GM12878 (cell line): ENCODE measurements at regions not wholly inside any gene's neighbourhood (a gene's known extent, or its start where the extent isn't known, plus 50 kb on each side); places are given as distances from the start of the nearest gene placed in this dataset.

Experiments
- ATAC-seq: fragments of 200-7000 bp; cut with Tn5 transposase; 3 replicates; pipeline ENCODE4 v1.9.1; 2020; ENCODE audit warnings: mild to moderate bottlenecking, moderate library complexity
- BruUV-seq: library from RNA; stranded (reverse); fragments of 400-500 nt; replicated peaks from 2 replicates; lab custom pipeline; 2021; lab: Mats Ljungman, UMichigan
- CTCF ChIA-PET: fragments of 300-600 bp; sonication (Branson Sonifier 250); formaldehyde crosslinking; extraction: SDS; loops from one replicate; lab custom pipeline; 2021; ENCODE audit warnings: inconsistent platforms; lab: Yijun Ruan, JAX
- POLR2A ChIA-PET: fragments of 350-600 bp; formaldehyde crosslinking; extraction: SDS; loops from one replicate; lab custom pipeline; 2021; ENCODE audit warnings: inconsistent platforms; lab: Charles Lee
- RAD21 ChIA-PET: fragments of 300-600 bp; sonication (Branson Sonifier 250); formaldehyde crosslinking; loops from one replicate; lab custom pipeline; 2023; ENCODE audit warnings: antibody characterized with exemption; ENCODE audit not compliant: unreplicated experiment; lab: Charles Lee
- SMC1A ChIA-PET: fragments of 300-600 bp; sonication (Branson Sonifier 250); formaldehyde crosslinking; loops from one replicate; lab custom pipeline; 2023; ENCODE audit not compliant: unreplicated experiment, uncharacterized antibody; lab: Charles Lee
- DNase-seq: peaks from one replicate; pipeline ENCODE4 v3.0.0-alpha.2; 2011; ENCODE audit warnings: low read depth, low spot score
- FAIRE-seq: peaks from 3 replicates; lab custom pipeline; 2011; peaks lifted over from hg19 to GRCh38; lab: Jason Lieb, UNC
- H2AFZ ChIP-seq: 2 replicates; pipeline ENCODE4 v1.6.0; 2011; ENCODE audit warnings: low read depth, low read length, control low read depth; ENCODE audit not compliant: control insufficient read depth
- H3K27ac ChIP-seq: 2 replicates; pipeline ENCODE4 v1.5.1; 2011; ENCODE audit warnings: control low read depth; ENCODE audit not compliant: control insufficient read depth, insufficient read depth
- H3K27me3 ChIP-seq, 2 experiments: replicated peaks in 1 of 2; 2 replicates each; pipeline versions ENCODE4 v1.6.0 to v1.6.1; 2011; ENCODE audit warnings: low read length in 1 of 2; ENCODE audit not compliant: control insufficient read depth in 2 of 2, insufficient read depth in 2 of 2
- H3K36me3 ChIP-seq, 2 experiments: 2 replicates each; pipeline ENCODE4 v1.5.1; 2011; ENCODE audit warnings: low read length in 1 of 2; ENCODE audit not compliant: control insufficient read depth in 2 of 2, insufficient read depth in 2 of 2
- H3K4me1 ChIP-seq: 2 replicates; pipeline ENCODE4 v1.6.1; 2011; ENCODE audit warnings: mild to moderate bottlenecking, low read length, moderate library complexity, mixed read lengths; ENCODE audit not compliant: control insufficient read depth, insufficient read depth
- H3K4me2 ChIP-seq: 2 replicates; pipeline ENCODE4 v1.6.0; 2011; ENCODE audit warnings: control low read depth; ENCODE audit not compliant: control insufficient read depth, insufficient read depth
- H3K4me3 ChIP-seq: fragments of 200-600 bp; sonication (generic); 2 replicates; pipeline ENCODE4 v1.5.1; 2016
- H3K79me2 ChIP-seq: 2 replicates; pipeline ENCODE4 v1.6.0; 2011; ENCODE audit warnings: low read length; ENCODE audit not compliant: control insufficient read depth, insufficient read depth
- H3K9ac ChIP-seq: 2 replicates; pipeline ENCODE4 v1.8.0; 2011; ENCODE audit warnings: low read length, control low read depth, mixed read lengths; ENCODE audit not compliant: control insufficient read depth, insufficient read depth
- H3K9me3 ChIP-seq: replicated peaks from 3 replicates; pipeline ENCODE4 v1.5.1; 2011; ENCODE audit warnings: mild to moderate bottlenecking, low read length; ENCODE audit not compliant: control insufficient read depth, insufficient read depth
- H4K20me1 ChIP-seq: 2 replicates; pipeline ENCODE4 v1.6.0; 2011; ENCODE audit not compliant: control insufficient read depth, insufficient read depth
- BRCA1 ChIP-seq: IDR thresholded peaks from 2 replicates; pipeline ENCODE4 v1.6.1; 2011; ENCODE audit warnings: low read depth, low read length, improper control_type of control experiment
- CHD1 ChIP-seq: IDR thresholded peaks from 2 replicates; pipeline ENCODE4 v1.6.1; 2012; ENCODE audit warnings: low read depth, low read length, improper control_type of control experiment
- E2F8 ChIP-seq: fragments of 450-650 bp; IDR thresholded peaks from 2 replicates; pipeline ENCODE4 v1.6.1; 2018; ENCODE audit warnings: mild to moderate bottlenecking, low read depth, moderate library complexity; ENCODE audit not compliant: partially characterized antibody
- EED ChIP-seq: sonication (generic); IDR thresholded peaks from 2 replicates; pipeline ENCODE4 v1.6.1; 2016; ENCODE audit warnings: antibody characterized with exemption, low read depth
- HDAC6 ChIP-seq: fragments of 200-600 bp; sonication (generic); IDR thresholded peaks from one replicate; pipeline ENCODE4 v1.8.0; 2017; ENCODE audit warnings: antibody characterized with exemption; ENCODE audit not compliant: unreplicated experiment
- IKZF2 ChIP-seq, 2 experiments: fragments of 450-650 bp; IDR thresholded peaks; 2 replicates each; pipeline ENCODE4 v1.6.1; 2017; ENCODE audit warnings: mild to moderate bottlenecking in 2 of 2, moderate library complexity in 2 of 2
- MYB ChIP-seq: fragments of 150-350 bp; IDR thresholded peaks from 2 replicates; pipeline ENCODE4 v1.6.1; 2014; ENCODE audit warnings: mild to moderate bottlenecking, low read depth, low read length, borderline replicate concordance
- NFXL1 ChIP-seq: fragments of 450-650 bp; IDR thresholded peaks from 2 replicates; pipeline ENCODE4 v1.6.1; 2017; ENCODE audit warnings: antibody characterized with exemption, mild to moderate bottlenecking, borderline replicate concordance
- NR2C1 ChIP-seq: fragments of 450-650 bp; IDR thresholded peaks from 2 replicates; pipeline ENCODE4 v1.6.1; 2017; ENCODE audit warnings: antibody characterized with exemption, mild to moderate bottlenecking, moderate library complexity
- NR2F1 ChIP-seq: fragments of 450-650 bp; conservative IDR thresholded peaks from 2 replicates; pipeline ENCODE4 v1.6.1; 2017; ENCODE audit warnings: mild to moderate bottlenecking
- POU2F2 ChIP-seq: IDR thresholded peaks from 3 replicates; pipeline ENCODE4 v1.6.1; 2011; ENCODE audit warnings: low read depth, mild to moderate bottlenecking, low read length, borderline replicate concordance
- SMC3 ChIP-seq: IDR thresholded peaks from 2 replicates; pipeline ENCODE4 v1.6.1; 2011; ENCODE audit warnings: low read length, improper control_type of control experiment, borderline replicate concordance
- SREBF1 ChIP-seq: IDR thresholded peaks from 2 replicates; pipeline ENCODE4 v1.6.1; 2012; ENCODE audit warnings: mild to moderate bottlenecking, low read length
- SRF ChIP-seq, 2 experiments: IDR thresholded peaks; 2 replicates each; pipeline ENCODE4 v1.6.1; 2011; ENCODE audit warnings: low read depth in 2 of 2, low read length in 2 of 2, mild to moderate bottlenecking in 1 of 2, moderate library complexity in 1 of 2
- ZNF274 ChIP-seq: IDR thresholded peaks from one replicate; pipeline ENCODE4 v1.8.0; 2011; ENCODE audit not compliant: insufficient read length, insufficient read depth
- ZNF384 ChIP-seq: IDR thresholded peaks from 2 replicates; pipeline ENCODE4 v1.6.1; 2012; ENCODE audit warnings: low read depth, mild to moderate bottlenecking, low read length, improper control_type of control experiment, borderline replicate concordance
- WGBS: methylation state at CpG from one replicate; pipeline ENCODE4 v1.1.6; 2016; ENCODE audit warnings: low lambda C conversion rate; ENCODE audit not compliant: insufficient replicate concordance, insufficient coverage; ENCODE audit errors: missing lambda C conversion rate; 5-methylcytosine and 5-hydroxymethylcytosine counted together
- in situ Hi-C: fragments of 300-500 bp; cut with MboI; formaldehyde crosslinking; loops from 9 replicates; pipeline ENCODE4 v1.14.3; 2018; ENCODE audit warnings: mixed read lengths
- intact Hi-C: fragments of 100-400 bp; cut with micrococcal nuclease; formaldehyde crosslinking; loops from one replicate; pipeline ENCODE4 v1.14.2; 2022; ENCODE audit not compliant: unreplicated experiment
- TF ChIP-seq, protein P1 (sequence below): IDR thresholded peaks from 2 replicates; pipeline ENCODE4 v1.6.1; 2012; ENCODE audit warnings: low read depth, low read length, improper control_type of control experiment

GRCh38 chr14:41096131-41096530 is 510.5 kb upstream of the LRFN5 start:
- no peaks in the 10 kb centered on the region for H3K4me1 ChIP-seq
- H2AFZ ChIP-seq, result no peak overlapping the region
- 43% methylated on average over 4 of the region's 4 CpGs for WGBS
- BruUV-seq, result no TSS peak
- ChIA-PET SMC1A (no interaction called here), POLR2A (no interaction called here), CTCF (no interaction called here), RAD21 (no interaction called here)
- H3K79me2 ChIP-seq, result no peaks in the 10 kb centered on the region
- DNase-seq (no peak), ATAC-seq (no peak), FAIRE-seq (no peak)
- no peaks in the 10 kb centered on the region for H3K27me3 ChIP-seq
- no peak overlapping the region for H3K27ac ChIP-seq
- no peaks in the 10 kb centered on the region for H3K36me3 ChIP-seq
- no peak overlapping the region for H3K4me3 ChIP-seq
- no peak overlapping the region for H3K4me2 ChIP-seq
- TF ChIP-seq BRCA1, result no peak
- no peak for TF ChIP-seq NFXL1
- no peak for TF ChIP-seq EED
- no peak for TF ChIP-seq HDAC6
- TF ChIP-seq ZNF274, result no peak
- TF ChIP-seq SRF (IDR thresholded peaks at IDR 0.05; ENCODE audit: low read depth in 2 of 2, low read length in 2 of 2), result no peak
- no peak for TF ChIP-seq NR2C1
- no peak for TF ChIP-seq CHD1
- no peak for TF ChIP-seq POU2F2
- TF ChIP-seq ZNF384, result no peak
- TF ChIP-seq, protein P1, sequence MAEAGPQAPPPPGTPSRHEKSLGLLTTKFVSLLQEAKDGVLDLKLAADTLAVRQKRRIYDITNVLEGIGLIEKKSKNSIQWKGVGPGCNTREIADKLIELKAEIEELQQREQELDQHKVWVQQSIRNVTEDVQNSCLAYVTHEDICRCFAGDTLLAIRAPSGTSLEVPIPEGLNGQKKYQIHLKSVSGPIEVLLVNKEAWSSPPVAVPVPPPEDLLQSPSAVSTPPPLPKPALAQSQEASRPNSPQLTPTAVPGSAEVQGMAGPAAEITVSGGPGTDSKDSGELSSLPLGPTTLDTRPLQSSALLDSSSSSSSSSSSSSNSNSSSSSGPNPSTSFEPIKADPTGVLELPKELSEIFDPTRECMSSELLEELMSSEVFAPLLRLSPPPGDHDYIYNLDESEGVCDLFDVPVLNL, result no peak
- TF ChIP-seq NR2F1, result no peak
- no peak for TF ChIP-seq E2F8
- TF ChIP-seq MYB, result no peak
- no peak for TF ChIP-seq SMC3
- no peak for TF ChIP-seq IKZF2 (IDR thresholded peaks at IDR 0.05)
- TF ChIP-seq SREBF1, result no peak
- no peaks in the 10 kb centered on the region for H4K20me1 ChIP-seq
- in situ Hi-C loops, result no loop called here
- intact Hi-C loops, result no loop called here
- no peaks in the 10 kb centered on the region for H3K9me3 ChIP-seq
- no peak overlapping the region for H3K9ac ChIP-seq
